ENCODE measurements at regions not wholly inside any gene's neighbourhood (a gene's known extent, or its start where the extent isn't known, plus 50 kb on each side); places are given as distances from the start of the nearest gene placed in this dataset.

- H3K18ac ChIP-seq (ENCODE audit: low read length): no peak overlapping the region
- no peak overlapping the region for H3K14ac ChIP-seq (ENCODE audit: low read length)
- no peak overlapping the region for H3K9ac ChIP-seq (ENCODE audit: low read length)
- no peak overlapping the region for H3K23ac ChIP-seq (ENCODE audit: low read length)
- H3K79me1 ChIP-seq (ENCODE audit: low read length): no peaks in the 10 kb centered on the region
- H3K36me3 ChIP-seq (ENCODE audit: control insufficient read depth in 1 of 2, insufficient read depth in 2 of 2, low read length in 2 of 2): no peaks in the 10 kb centered on the region
- H4K91ac ChIP-seq (ENCODE audit: low read depth, low read length): no peak overlapping the region
- no peaks in the 10 kb centered on the region for H3K79me2 ChIP-seq (ENCODE audit: control insufficient read depth, insufficient read depth, low read length, poor library complexity)
- DNase-seq: peak; percentile 26 to 47
- no peak overlapping the region for H2BK120ac ChIP-seq (ENCODE audit: insufficient read depth, low read length, poor library complexity)
- no peak overlapping the region for H2AK5ac ChIP-seq (ENCODE audit: low read length)
- H4K8ac ChIP-seq (ENCODE audit: low read depth, low read length): no peak overlapping the region
- no peak overlapping the region for H2BK5ac ChIP-seq (ENCODE audit: low read depth, low read length, poor library complexity)
- H3K9me3 ChIP-seq (ENCODE audit: insufficient read depth, low read depth, low read length): no peaks in the 10 kb centered on the region
- no peak overlapping the region for H3K4ac ChIP-seq (ENCODE audit: low read depth, low read length)
- no peak overlapping the region for H2AFZ ChIP-seq (ENCODE audit: insufficient read depth, low read length, poor library complexity)
- no peak overlapping the region for H3K4me2 ChIP-seq (ENCODE audit: low read length)
- no peak overlapping the region for H3K27ac ChIP-seq (ENCODE audit: low read depth, low read length)
- no peaks in the 10 kb centered on the region for H3K27me3 ChIP-seq (ENCODE audit: insufficient read depth, low read length)
- no CpG with 5 or more reads among the region's 7 CpGs for WGBS (ENCODE audit: extremely low coverage, insufficient coverage, insufficient read length)
- H4K12ac ChIP-seq (ENCODE audit: low read depth, low read length): no peak overlapping the region
- H3K4me3 ChIP-seq (ENCODE audit: low read depth, low read length): no peak overlapping the region
- H2BK12ac ChIP-seq (ENCODE audit: low read length): no peak overlapping the region
- H3K4me1 ChIP-seq (ENCODE audit: control insufficient read depth in 1 of 2, insufficient read depth in 2 of 2, low read length in 2 of 2): peaks cover 2 to 7% of the 10 kb centered on the region in 2 experiments
Measured at GRCh38 chr4:14879683-14880082, 122.6 kb upstream of the CPEB2 start.

GRCh38 chr4:14880805-14881204 is 121.5 kb upstream of the CPEB2 start:
- H4K91ac ChIP-seq (ENCODE audit: low read depth, low read length): no peak overlapping the region
- DNase-seq: no peak
- H2BK120ac ChIP-seq (ENCODE audit: insufficient read depth, low read length, poor library complexity): no peak overlapping the region
- H3K79me1 ChIP-seq (ENCODE audit: low read length): no peaks in the 10 kb centered on the region
- no peak overlapping the region for H3K14ac ChIP-seq (ENCODE audit: low read length)
- no peak overlapping the region for H3K4ac ChIP-seq (ENCODE audit: low read depth, low read length)
- H3K4me2 ChIP-seq (ENCODE audit: low read length): no peak overlapping the region
- peaks cover 2 to 7% of the 10 kb centered on the region in 2 experiments for H3K4me1 ChIP-seq (ENCODE audit: control insufficient read depth in 1 of 2, insufficient read depth in 2 of 2, low read length in 2 of 2)
- H3K36me3 ChIP-seq (ENCODE audit: control insufficient read depth in 1 of 2, insufficient read depth in 2 of 2, low read length in 2 of 2): no peaks in the 10 kb centered on the region
- H2BK12ac ChIP-seq (ENCODE audit: low read length): no peak overlapping the region
- no peak overlapping the region for H3K27ac ChIP-seq (ENCODE audit: low read depth, low read length)
- H2BK5ac ChIP-seq (ENCODE audit: low read depth, low read length, poor library complexity): no peak overlapping the region
- H4K12ac ChIP-seq (ENCODE audit: low read depth, low read length): no peak overlapping the region
- H3K9ac ChIP-seq (ENCODE audit: low read length): no peak overlapping the region
- no peaks in the 10 kb centered on the region for H3K27me3 ChIP-seq (ENCODE audit: insufficient read depth, low read length)
- no peak overlapping the region for H3K18ac ChIP-seq (ENCODE audit: low read length)
- no peak overlapping the region for H2AFZ ChIP-seq (ENCODE audit: insufficient read depth, low read length, poor library complexity)
- no peak overlapping the region for H2AK5ac ChIP-seq (ENCODE audit: low read length)
- no peaks in the 10 kb centered on the region for H3K9me3 ChIP-seq (ENCODE audit: insufficient read depth, low read depth, low read length)
- no CpG with 5 or more reads among the region's 2 CpGs for WGBS (ENCODE audit: extremely low coverage, insufficient coverage, insufficient read length)
- H3K4me3 ChIP-seq (ENCODE audit: low read depth, low read length): no peak overlapping the region
- no peak overlapping the region for H4K8ac ChIP-seq (ENCODE audit: low read depth, low read length)
- H3K23ac ChIP-seq (ENCODE audit: low read length): no peak overlapping the region
- H3K79me2 ChIP-seq (ENCODE audit: control insufficient read depth, insufficient read depth, low read length, poor library complexity): no peaks in the 10 kb centered on the region

- Histone ChIP-seq H3K79me1 (ENCODE audit: low read length) (no peaks in the 10 kb centered on the region), H2AFZ (ENCODE audit: insufficient read depth, low read length, poor library complexity) (no peak overlapping the region), H3K18ac (ENCODE audit: low read length) (no peak overlapping the region), H3K14ac (ENCODE audit: low read length) (no peak overlapping the region), H3K9ac (ENCODE audit: low read length) (no peak overlapping the region), H3K4me2 (ENCODE audit: low read length) (no peak overlapping the region), H2BK12ac (ENCODE audit: low read length) (no peak overlapping the region), H3K79me2 (ENCODE audit: control insufficient read depth, insufficient read depth, low read length, poor library complexity) (no peaks in the 10 kb centered on the region), H3K36me3 (ENCODE audit: control insufficient read depth in 1 of 2, insufficient read depth in 2 of 2, low read length in 2 of 2) (no peaks in the 10 kb centered on the region), H4K8ac (ENCODE audit: low read depth, low read length) (no peak overlapping the region), H3K23ac (ENCODE audit: low read length) (no peak overlapping the region), H3K27me3 (ENCODE audit: insufficient read depth, low read length) (no peaks in the 10 kb centered on the region), H2AK5ac (ENCODE audit: low read length) (no peak overlapping the region), H2BK120ac (ENCODE audit: insufficient read depth, low read length, poor library complexity) (no peak overlapping the region), H3K27ac (ENCODE audit: low read depth, low read length) (no peak overlapping the region), H2BK5ac (ENCODE audit: low read depth, low read length, poor library complexity) (no peak overlapping the region), H4K12ac (ENCODE audit: low read depth, low read length) (no peak overlapping the region), H3K4ac (ENCODE audit: low read depth, low read length) (no peak overlapping the region), H3K4me1 (ENCODE audit: control insufficient read depth in 1 of 2, insufficient read depth in 2 of 2, low read length in 2 of 2) (peaks cover 2 to 7% of the 10 kb centered on the region in 2 experiments), H4K91ac (ENCODE audit: low read depth, low read length) (no peak overlapping the region), H3K9me3 (ENCODE audit: insufficient read depth, low read depth, low read length) (no peaks in the 10 kb centered on the region), H3K4me3 (ENCODE audit: low read depth, low read length) (no peak overlapping the region)
- peak in 1 of 2 donors; percentile 18 for DNase-seq
- WGBS (ENCODE audit: extremely low coverage, insufficient coverage, insufficient read length): no CpG with 5 or more reads among the region's 3 CpGs
Measured at GRCh38 chr4:14883166-14883565, 119.1 kb upstream of the CPEB2 start.

GRCh38 chr4:14883661-14884060 is 118.6 kb upstream of the CPEB2 start:
- Histone ChIP-seq H3K23ac (ENCODE audit: low read length) (no peak overlapping the region), H3K4me2 (ENCODE audit: low read length) (no peak overlapping the region), H3K79me2 (ENCODE audit: control insufficient read depth, insufficient read depth, low read length, poor library complexity) (no peaks in the 10 kb centered on the region), H3K14ac (ENCODE audit: low read length) (no peak overlapping the region), H3K36me3 (ENCODE audit: control insufficient read depth in 1 of 2, insufficient read depth in 2 of 2, low read length in 2 of 2) (no peaks in the 10 kb centered on the region), H2BK12ac (ENCODE audit: low read length) (no peak overlapping the region), H3K27me3 (ENCODE audit: insufficient read depth, low read length) (no peaks in the 10 kb centered on the region), H3K4me1 (ENCODE audit: control insufficient read depth in 1 of 2, insufficient read depth in 2 of 2, low read length in 2 of 2) (peaks cover 2 to 7% of the 10 kb centered on the region in 2 experiments), H2AFZ (ENCODE audit: insufficient read depth, low read length, poor library complexity) (no peak overlapping the region), H3K79me1 (ENCODE audit: low read length) (no peaks in the 10 kb centered on the region), H4K91ac (ENCODE audit: low read depth, low read length) (no peak overlapping the region), H2BK5ac (ENCODE audit: low read depth, low read length, poor library complexity) (no peak overlapping the region), H2AK5ac (ENCODE audit: low read length) (no peak overlapping the region), H3K9me3 (ENCODE audit: insufficient read depth, low read depth, low read length) (no peaks in the 10 kb centered on the region), H4K8ac (ENCODE audit: low read depth, low read length) (no peak overlapping the region), H2BK120ac (ENCODE audit: insufficient read depth, low read length, poor library complexity) (no peak overlapping the region), H3K27ac (ENCODE audit: low read depth, low read length) (no peak overlapping the region), H3K9ac (ENCODE audit: low read length) (no peak overlapping the region), H3K4ac (ENCODE audit: low read depth, low read length) (no peak overlapping the region), H4K12ac (ENCODE audit: low read depth, low read length) (no peak overlapping the region), H3K4me3 (ENCODE audit: low read depth, low read length) (no peak overlapping the region), H3K18ac (ENCODE audit: low read length) (no peak overlapping the region)
- no CpG with 5 or more reads among the region's 1 CpG for WGBS (ENCODE audit: extremely low coverage, insufficient coverage, insufficient read length)
- DNase-seq: no peak

Measured in trophoblast cell (in vitro differentiated cells and primary cell).